Muscle of leg (tissue), 3 donors: ENCODE measurements at regions not wholly inside any gene's neighbourhood (a gene's known extent, or its start where the extent isn't known, plus 50 kb on each side); places are given as distances from the start of the nearest gene placed in this dataset.
"Not testable (repeated sequence)": the region's sequence is repeated elsewhere in the genome, so short reads cannot be mapped to it uniquely, and the experiment has no call there.

Source experiments
- DNase-seq: peaks from one replicate; pipeline ENCODE4 v3.0.0; 2013
- H3K27ac ChIP-seq: one replicate; pipeline ENCODE4 v1.5.1; 2013; ENCODE audit warnings: mild to moderate bottlenecking, low read length, control low read depth
- H3K27me3 ChIP-seq: one replicate; pipeline ENCODE4 v1.6.1; 2013; ENCODE audit warnings: low read length; ENCODE audit not compliant: control insufficient read depth, insufficient read depth
- H3K36me3 ChIP-seq: one replicate; pipeline ENCODE4 v1.6.1; 2013; ENCODE audit warnings: low read length; ENCODE audit not compliant: control insufficient read depth, insufficient read depth
- H3K4me1 ChIP-seq: one replicate; pipeline ENCODE4 v1.6.1; 2013; ENCODE audit warnings: low read length; ENCODE audit not compliant: control insufficient read depth, insufficient read depth
- H3K4me3 ChIP-seq: one replicate; pipeline ENCODE4 v1.5.1; 2013; ENCODE audit warnings: low read length, control low read depth
- H3K9me3 ChIP-seq: replicated peaks from 2 replicates; pipeline ENCODE4 v1.6.1; 2013; ENCODE audit warnings: low read depth, low read length; ENCODE audit not compliant: control insufficient read depth
- WGBS: methylation state at CpG from one replicate; pipeline ENCODE4 v1.1.5; 2013; ENCODE audit warnings: missing lambda C conversion rate; ENCODE audit not compliant: insufficient coverage; 5-methylcytosine and 5-hydroxymethylcytosine counted together

DNA sequence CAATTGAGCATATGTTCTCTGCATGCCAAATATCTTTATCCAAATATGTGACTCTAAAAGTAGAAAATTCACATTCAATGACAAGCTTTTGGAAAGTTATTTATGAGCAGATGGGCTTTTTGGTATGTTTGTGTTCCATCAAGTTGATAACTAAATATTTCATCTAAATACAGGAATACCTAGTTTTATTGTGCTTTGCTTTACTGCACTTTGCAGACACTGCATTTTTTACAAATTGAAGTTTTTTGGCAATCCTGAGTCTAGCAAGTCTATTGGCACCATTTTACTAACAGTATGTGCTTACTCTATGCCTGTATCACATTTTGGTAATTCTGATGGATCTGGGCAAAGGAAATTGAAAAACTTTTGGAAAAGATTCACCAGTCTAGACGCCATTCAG is 133.8 kb downstream of the ATXN7L3B start:
- no peak overlapping the region for H3K27ac ChIP-seq
- H3K36me3 ChIP-seq, result no peaks in the 10 kb centered on the region
- 80% methylated on average over 1 of the region's 1 CpG for WGBS
- no peak for DNase-seq
- H3K9me3 ChIP-seq, result no peaks in the 10 kb centered on the region
- no peak overlapping the region for H3K4me3 ChIP-seq
- no peaks in the 10 kb centered on the region for H3K4me1 ChIP-seq
- H3K27me3 ChIP-seq, result no peaks in the 10 kb centered on the region

GRCh38 chr12:74676955-74677354 is 139.3 kb downstream of the ATXN7L3B start:
- not testable (repeated sequence) for H3K4me3 ChIP-seq, H3K27me3 ChIP-seq, H3K36me3 ChIP-seq, H3K27ac ChIP-seq, H3K9me3 ChIP-seq, H3K4me1 ChIP-seq, DNase-seq
- WGBS, result 93% methylated on average over 4 of the region's 4 CpGs

- H3K27me3 ChIP-seq, result no peaks in the 10 kb centered on the region
- WGBS, result 76% methylated on average over 5 of the region's 5 CpGs
- H3K9me3 ChIP-seq, result no peaks in the 10 kb centered on the region
- no peak overlapping the region for H3K4me3 ChIP-seq
- H3K4me1 ChIP-seq, result no peaks in the 10 kb centered on the region
- DNase-seq, result no peak
- H3K36me3 ChIP-seq, result no peaks in the 10 kb centered on the region
- H3K27ac ChIP-seq, result no peak overlapping the region
These were observed 147.8 kb downstream of the ATXN7L3B start for GRCh38 chr12:74685385-74685784.

DNA sequence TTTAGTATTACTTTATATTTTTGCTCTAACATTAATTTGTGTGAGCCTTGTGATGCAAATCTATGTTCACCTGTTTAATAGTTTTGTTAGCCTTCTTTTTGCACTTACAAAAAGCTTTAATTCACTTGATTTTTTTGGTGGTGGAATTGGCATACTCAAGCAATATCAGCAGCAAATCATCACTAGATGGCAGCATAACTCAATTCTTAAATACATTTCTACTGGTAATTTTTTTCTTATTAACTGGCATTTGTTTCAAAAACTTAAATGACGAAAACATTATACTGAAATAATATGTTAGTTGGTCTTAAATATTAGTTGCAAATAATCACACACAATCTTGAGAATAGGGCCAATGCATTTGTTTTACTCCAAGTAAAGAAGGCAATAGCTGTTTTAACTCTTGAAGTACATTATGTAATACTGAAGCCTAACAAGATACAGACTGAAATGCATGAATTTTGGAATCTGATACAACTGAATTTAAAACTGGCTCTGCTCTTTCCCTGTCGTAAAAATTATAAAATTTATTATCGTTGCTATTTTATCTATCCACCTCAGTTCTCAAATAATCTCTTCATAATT is 151.5 kb downstream of the ATXN7L3B start:
- peak; percentile 56 for DNase-seq
- no peaks in the 10 kb centered on the region for H3K4me1 ChIP-seq
- WGBS, result no CpG with 5 or more reads among the region's 3 CpGs
- H3K27me3 ChIP-seq, result no peaks in the 10 kb centered on the region
- no peak overlapping the region for H3K4me3 ChIP-seq
- no peak overlapping the region for H3K27ac ChIP-seq
- no peaks in the 10 kb centered on the region for H3K36me3 ChIP-seq
- H3K9me3 ChIP-seq, result no peaks in the 10 kb centered on the region

- H3K27me3 ChIP-seq, result no peaks in the 10 kb centered on the region
- H3K27ac ChIP-seq, result no peak overlapping the region
- no peak overlapping the region for H3K4me3 ChIP-seq
- H3K4me1 ChIP-seq, result no peaks in the 10 kb centered on the region
- no peaks in the 10 kb centered on the region for H3K36me3 ChIP-seq
- no CpG with 5 or more reads among the region's 2 CpGs for WGBS
- no peak for DNase-seq
- H3K9me3 ChIP-seq, result no peaks in the 10 kb centered on the region
These were observed 152.3 kb downstream of the ATXN7L3B start for GRCh38 chr12:74689929-74690328.

- WGBS, result no CpG with 5 or more reads among the region's 2 CpGs
- Histone ChIP-seq H3K27ac (no peak overlapping the region), H3K9me3 (no peaks in the 10 kb centered on the region), H3K36me3 (no peaks in the 10 kb centered on the region), H3K27me3 (no peaks in the 10 kb centered on the region), H3K4me3 (no peak overlapping the region), H3K4me1 (no peaks in the 10 kb centered on the region)
- DNase-seq, result no peak
These were observed 181.8 kb downstream of the ATXN7L3B start for GRCh38 chr12:74719447-74719846.

DNA sequence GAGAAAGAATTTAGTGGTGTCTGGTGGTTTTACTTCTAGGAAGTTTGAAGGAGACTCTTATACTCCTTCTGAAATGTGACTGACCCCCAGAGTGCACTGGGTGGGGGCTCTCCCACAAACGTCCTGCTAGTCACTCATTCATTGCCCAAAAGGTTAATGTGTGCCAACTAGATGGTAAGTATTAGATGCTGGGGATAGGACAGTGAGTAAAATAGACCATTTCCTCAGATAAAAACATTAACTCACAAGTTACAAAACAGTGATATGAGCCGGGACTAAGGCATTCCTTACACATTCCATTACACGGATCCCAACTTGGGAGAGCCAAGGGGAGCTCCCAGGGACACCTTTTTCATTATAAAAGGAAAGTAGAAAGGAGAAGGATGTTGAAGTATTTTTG is 185.1 kb downstream of the ATXN7L3B start:
- no peaks in the 10 kb centered on the region for H3K9me3 ChIP-seq
- H3K4me1 ChIP-seq, result no peaks in the 10 kb centered on the region
- H3K27ac ChIP-seq, result no peak overlapping the region
- DNase-seq, result no peak
- no CpG with 5 or more reads among the region's 3 CpGs for WGBS
- H3K4me3 ChIP-seq, result no peak overlapping the region
- H3K36me3 ChIP-seq, result no peaks in the 10 kb centered on the region
- H3K27me3 ChIP-seq, result no peaks in the 10 kb centered on the region

DNA sequence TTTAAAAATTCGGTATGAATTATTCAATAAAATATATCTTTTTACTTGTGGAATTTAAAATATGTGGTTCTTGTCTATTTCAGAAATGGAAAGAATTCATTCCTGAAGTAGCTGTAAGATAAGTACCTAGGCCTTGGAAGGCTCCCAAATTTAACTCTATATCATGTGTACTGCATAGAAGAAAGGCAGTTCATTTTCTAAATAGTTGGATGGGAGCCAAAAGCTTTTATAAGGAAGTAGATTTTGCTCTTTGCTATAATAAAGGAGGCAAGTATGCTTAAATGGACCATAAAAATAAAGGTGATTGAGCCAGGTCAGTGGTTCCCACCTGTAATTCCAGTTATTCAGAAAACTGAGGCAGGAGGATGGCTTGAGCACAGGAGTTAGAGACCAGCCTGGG is 187.5 kb downstream of the ATXN7L3B start:
- no CpG with 5 or more reads among the region's 1 CpG for WGBS
- peak; percentile 3 for DNase-seq
- H3K27ac ChIP-seq, result no peak overlapping the region
- no peaks in the 10 kb centered on the region for H3K36me3 ChIP-seq
- H3K9me3 ChIP-seq, result no peaks in the 10 kb centered on the region
- no peaks in the 10 kb centered on the region for H3K27me3 ChIP-seq
- H3K4me3 ChIP-seq, result no peak overlapping the region
- H3K4me1 ChIP-seq, result no peaks in the 10 kb centered on the region

GRCh38 chr12:74728006-74728405 is 190.4 kb downstream of the ATXN7L3B start:
- H3K36me3 ChIP-seq, result no peaks in the 10 kb centered on the region
- H3K4me3 ChIP-seq, result no peak overlapping the region
- no peaks in the 10 kb centered on the region for H3K27me3 ChIP-seq
- DNase-seq, result no peak
- no peaks in the 10 kb centered on the region for H3K9me3 ChIP-seq
- no peak overlapping the region for H3K27ac ChIP-seq
- no peaks in the 10 kb centered on the region for H3K4me1 ChIP-seq

DNA sequence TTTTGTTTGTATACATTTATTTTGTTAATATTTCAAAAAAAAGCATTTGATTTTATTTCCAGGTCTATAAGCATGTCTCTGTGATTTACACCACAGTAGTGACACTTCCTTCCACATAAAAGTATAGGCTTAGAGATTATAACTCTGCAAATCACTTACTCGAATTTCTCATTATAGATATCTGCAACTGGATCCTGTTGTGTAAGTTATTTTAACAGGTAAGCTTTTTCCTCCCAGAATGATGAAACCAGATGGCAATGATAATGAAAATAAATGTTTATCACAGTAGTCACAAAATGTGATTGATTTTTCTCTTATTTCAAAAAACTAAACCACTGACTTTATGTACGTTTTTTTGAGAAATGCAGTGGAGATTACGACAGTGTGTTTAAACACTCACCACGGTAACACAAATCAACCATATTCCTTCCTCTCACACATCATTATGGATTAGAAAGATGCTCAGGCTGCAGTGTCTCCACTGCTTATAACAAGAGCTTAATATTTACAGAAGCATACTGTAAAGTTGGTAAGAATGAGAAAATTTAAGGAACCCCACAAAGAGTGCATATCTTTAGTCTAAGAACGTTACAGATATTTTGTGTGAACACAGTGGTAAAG is 194.6 kb downstream of the ATXN7L3B start:
- Histone ChIP-seq H3K4me1 (no peaks in the 10 kb centered on the region), H3K27ac (no peak overlapping the region), H3K27me3 (no peaks in the 10 kb centered on the region), H3K9me3 (no peaks in the 10 kb centered on the region), H3K36me3 (no peaks in the 10 kb centered on the region), H3K4me3 (no peak overlapping the region)
- DNase-seq, result no peak
- no CpG with 5 or more reads among the region's 5 CpGs for WGBS

GRCh38 chr12:74732826-74733225 is 195.2 kb downstream of the ATXN7L3B start:
- no peak overlapping the region for H3K27ac ChIP-seq
- no peak for DNase-seq
- no CpG with 5 or more reads among the region's 5 CpGs for WGBS
- H3K4me1 ChIP-seq, result no peaks in the 10 kb centered on the region
- no peak overlapping the region for H3K4me3 ChIP-seq
- H3K27me3 ChIP-seq, result no peaks in the 10 kb centered on the region
- H3K9me3 ChIP-seq, result no peaks in the 10 kb centered on the region
- H3K36me3 ChIP-seq, result no peaks in the 10 kb centered on the region
